ENCODE measurements at regions not wholly inside any gene's neighbourhood (a gene's known extent, or its start where the extent isn't known, plus 50 kb on each side); places are given as distances from the start of the nearest gene placed in this dataset.

DNA sequence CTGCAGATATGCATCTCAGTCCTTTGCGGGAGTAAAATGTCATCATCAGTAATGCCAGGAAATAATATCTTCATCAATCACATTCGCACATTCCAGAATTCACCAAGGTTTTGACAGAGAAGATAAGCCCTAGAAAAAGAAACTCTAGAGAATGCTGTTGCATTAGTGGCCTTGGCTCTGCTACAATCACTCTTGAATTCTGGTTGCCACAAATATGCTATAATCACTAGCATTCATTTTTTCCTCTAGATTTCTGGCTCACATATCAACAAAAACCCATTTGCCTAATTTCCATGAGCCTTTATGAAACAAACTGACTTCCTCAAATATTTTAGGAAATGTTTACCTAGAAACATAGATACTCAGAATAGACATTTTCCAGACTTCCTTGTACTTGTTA, 653.4 kb downstream of the ANXA1 start:
- no peak for DNase-seq

- DNase-seq, result no peak
Observed at GRCh38 chr9:73805853-73806458, 654.3 kb downstream of the ANXA1 start.

- no peak for DNase-seq
Observed at GRCh38 chr9:73806876-73807275, 655.2 kb downstream of the ANXA1 start.

DNA sequence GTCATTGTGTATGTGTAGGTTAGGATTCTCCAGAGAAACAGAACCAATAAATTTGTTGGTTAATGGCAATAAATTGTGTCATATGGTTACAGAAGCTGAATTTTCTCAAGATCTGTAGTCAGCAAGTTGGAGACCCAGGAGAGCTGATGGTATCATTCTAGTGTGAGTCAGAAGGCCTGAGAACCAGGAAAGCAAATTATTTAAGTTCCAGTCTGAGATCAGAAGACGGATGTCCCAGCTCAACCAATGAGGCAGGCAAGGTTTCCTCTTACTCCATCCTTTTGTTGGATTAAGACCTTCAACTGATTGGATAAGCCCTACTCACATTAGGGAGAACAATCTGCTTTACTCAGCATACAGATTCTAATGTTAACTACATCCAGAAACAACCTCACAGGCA, 656.3 kb downstream of the ANXA1 start:
- DNase-seq, result no peak

- no peak for DNase-seq
Observed at GRCh38 chr9:73810585-73811215, 659.0 kb downstream of the ANXA1 start.

GRCh38 chr9:73813546-73813945, 661.9 kb downstream of the ANXA1 start:
- no peak for DNase-seq

- DNase-seq, result no peak
Observed at GRCh38 chr9:73816905-73817304, 665.2 kb downstream of the ANXA1 start.

- no peak for DNase-seq
Observed at GRCh38 chr9:73824671-73825070, 672.5 kb upstream of the RORB start.

GRCh38 chr9:73838871-73839270, 658.3 kb upstream of the RORB start:
- DNase-seq, result no peak

GRCh38 chr9:73839471-73839870, 657.7 kb upstream of the RORB start:
- DNase-seq, result no peak

DNA sequence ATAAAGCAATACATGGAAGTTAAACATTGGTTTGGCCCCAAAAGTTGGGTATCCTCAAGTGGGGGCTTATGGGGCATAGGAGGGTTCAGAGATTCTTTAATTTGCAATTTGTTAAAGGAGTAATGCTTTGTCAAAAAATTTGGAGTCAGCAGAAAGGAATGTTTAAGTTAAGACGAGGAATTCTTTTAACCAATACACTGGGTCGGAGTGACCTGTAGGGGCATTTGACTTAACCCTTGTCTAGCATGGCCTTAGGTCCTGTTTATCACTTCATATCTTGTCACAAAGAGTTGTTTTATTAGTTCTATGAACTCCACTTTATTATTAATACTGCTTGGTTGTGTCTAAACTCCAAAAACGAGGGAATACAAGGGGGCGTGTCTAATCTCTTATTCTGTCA, 656.1 kb upstream of the RORB start:
- DNase-seq, result no peak

GRCh38 chr9:73844135-73844534, 653.0 kb upstream of the RORB start:
- DNase-seq, result no peak

- DNase-seq, result no peak
Observed at GRCh38 chr9:73845539-73845938, 651.6 kb upstream of the RORB start.

- no peak for DNase-seq
Observed at GRCh38 chr9:73845954-73846690, 651.0 kb upstream of the RORB start.

GRCh38 chr9:73847536-73847935, 649.6 kb upstream of the RORB start:
- no peak for DNase-seq

DNA sequence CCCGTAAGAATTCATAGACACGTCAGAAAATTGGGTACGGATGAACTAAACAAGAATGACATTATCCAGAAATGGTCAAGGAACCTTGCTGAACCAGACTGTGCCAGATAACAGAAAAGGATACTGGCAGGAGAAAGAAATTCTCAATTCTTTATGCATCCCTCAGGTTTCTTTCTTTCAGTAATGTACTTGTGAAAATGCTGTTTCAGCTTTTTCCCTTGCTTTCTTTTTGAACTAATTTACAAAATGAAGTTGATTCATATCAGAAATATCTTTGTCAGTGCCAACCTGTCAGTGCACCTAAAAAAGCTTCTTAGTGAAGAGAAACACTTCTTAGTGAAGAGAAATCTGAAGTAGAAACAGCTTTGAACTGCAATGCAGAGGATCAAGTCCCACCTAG, 643.6 kb upstream of the RORB start:
- no peak for DNase-seq

DNA sequence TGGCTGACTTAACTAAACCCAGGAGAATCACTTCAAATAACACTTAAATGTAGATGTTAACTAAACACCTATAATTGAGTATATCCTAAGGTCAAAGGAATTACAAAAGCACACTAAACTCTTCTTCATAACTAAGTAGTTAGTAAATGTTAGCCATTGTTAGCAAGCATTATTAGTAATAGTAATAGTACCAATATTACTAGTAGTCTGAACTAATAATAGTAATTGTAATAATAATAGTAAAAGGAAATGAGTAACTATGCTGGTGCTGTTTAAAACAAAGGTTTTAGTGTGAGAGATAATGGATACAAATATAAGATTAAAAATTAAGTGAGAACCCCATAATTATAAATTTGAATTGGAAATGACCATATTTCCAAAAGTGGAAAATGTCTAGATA, 641.9 kb upstream of the RORB start:
- no peak for DNase-seq

- DNase-seq, result no peak
Observed at GRCh38 chr9:73863924-73864323, 633.2 kb upstream of the RORB start.

GRCh38 chr9:73866451-73866850, 630.7 kb upstream of the RORB start:
- no peak for DNase-seq

- peak; percentile 78 for DNase-seq
Observed at GRCh38 chr9:73869264-73869663, 627.9 kb upstream of the RORB start.

DNA sequence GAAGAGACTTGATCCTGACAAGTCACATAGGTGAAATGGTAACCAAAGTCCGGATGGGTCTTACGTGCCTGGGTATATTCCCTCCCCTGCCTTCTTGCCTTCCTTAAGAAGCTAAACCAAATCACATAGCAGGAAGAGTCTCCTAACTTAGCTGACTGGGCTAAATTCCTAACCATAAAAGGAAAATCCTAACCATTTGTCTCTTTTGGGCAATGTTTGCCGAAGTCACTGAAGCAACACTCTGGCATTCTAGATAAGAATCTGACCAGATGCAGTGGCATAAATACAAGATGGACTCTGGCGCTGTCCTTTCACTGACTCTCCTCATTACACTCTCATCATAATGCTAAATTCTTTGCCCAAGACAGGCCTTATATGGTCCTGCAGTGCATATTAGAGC, 625.5 kb upstream of the RORB start:
- DNase-seq, result no peak

DNA sequence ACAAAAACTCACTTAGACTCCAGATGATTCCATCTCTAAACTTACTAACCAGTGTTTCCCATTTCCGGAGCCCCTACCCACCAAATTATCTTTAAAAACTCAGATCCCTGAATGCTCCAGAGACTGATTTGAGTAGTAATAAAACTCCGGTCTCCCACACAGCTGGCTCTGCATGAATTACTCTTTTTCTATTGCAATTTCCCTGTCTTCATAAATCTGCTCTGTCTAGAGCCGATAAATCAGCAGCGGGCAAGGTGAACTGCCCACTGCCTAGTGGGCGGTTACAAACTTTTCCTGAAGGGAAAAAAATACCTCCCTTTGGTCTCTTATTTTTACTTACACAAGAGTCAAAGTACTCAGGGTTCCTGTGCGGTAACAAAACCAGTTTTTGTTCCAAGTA, 624.4 kb upstream of the RORB start:
- DNase-seq, result no peak

- no peak for DNase-seq
Observed at GRCh38 chr9:73880101-73880500, 617.0 kb upstream of the RORB start.

GRCh38 chr9:73889023-73889422, 608.1 kb upstream of the RORB start:
- no peak for DNase-seq

All from hematopoietic multipotent progenitor cell treated with erythropoietin and hydrocortisone succinate and interleukin-3 and kit ligand, for 4 days (in vitro differentiated cells).